GM18907 (cell line): ENCODE measurements at regions not wholly inside any gene's neighbourhood (a gene's known extent, or its start where the extent isn't known, plus 50 kb on each side); places are given as distances from the start of the nearest gene placed in this dataset.
A peak's percentile ranks its signal among the peaks of the same experiment; 100 is the strongest.

Experiments used
- ATAC-seq: cut with Tn5 transposase; IDR thresholded peaks from one replicate; pipeline ENCODE4 v1.9.1; 2021; ENCODE audit warnings: mild to moderate bottlenecking, moderate library complexity; ENCODE audit not compliant: unreplicated experiment

DNA sequence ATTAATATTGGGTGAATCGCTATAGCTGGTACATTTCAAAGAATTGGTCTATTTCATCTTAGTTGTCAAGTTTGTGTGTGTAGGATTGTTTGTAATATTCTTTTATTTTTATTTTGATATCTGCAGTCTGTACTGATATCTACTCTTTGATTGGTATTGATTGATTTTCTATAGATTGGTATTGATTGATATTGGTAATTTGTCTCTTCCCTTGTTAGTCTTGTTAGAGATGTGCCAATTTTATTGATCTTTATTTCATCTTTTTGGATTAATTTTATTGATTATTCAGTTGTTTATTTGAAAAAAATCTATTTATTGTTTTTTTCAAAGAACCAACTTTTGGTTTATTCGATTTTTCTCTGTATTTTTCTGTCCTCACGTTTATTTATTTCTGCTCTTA lies 61.4 kb downstream of the TM2D3 start:
- no peak for ATAC-seq

DNA sequence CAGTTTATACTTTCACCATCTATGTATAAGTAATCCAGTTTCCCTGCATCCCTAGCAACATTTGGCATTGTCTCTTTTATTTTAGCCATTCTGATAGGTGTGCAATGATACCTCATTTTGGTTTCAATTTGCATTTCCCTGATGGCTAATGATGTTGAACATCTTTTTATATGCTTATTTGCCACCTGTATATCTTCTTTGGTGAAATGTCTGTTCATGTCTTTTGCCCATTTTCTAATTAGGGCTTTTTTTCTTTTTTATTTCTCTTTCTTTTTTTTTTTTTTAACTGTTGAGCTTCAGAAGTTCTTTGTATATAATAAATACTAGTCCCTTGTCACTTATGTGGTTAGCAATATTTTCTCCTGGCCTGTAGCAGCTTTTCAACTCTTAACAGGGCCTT lies 68.9 kb downstream of the TM2D3 start:
- ATAC-seq, result no peak

GRCh38 chr15:101580431-101580830 lies 71.8 kb downstream of the TM2D3 start:
- ATAC-seq, result no peak

- ATAC-seq, result no peak
These were observed 72.5 kb downstream of the TM2D3 start for GRCh38 chr15:101579631-101580163.

GRCh38 chr15:101578443-101578894 lies 73.7 kb downstream of the TM2D3 start:
- ATAC-seq, result no peak

DNA sequence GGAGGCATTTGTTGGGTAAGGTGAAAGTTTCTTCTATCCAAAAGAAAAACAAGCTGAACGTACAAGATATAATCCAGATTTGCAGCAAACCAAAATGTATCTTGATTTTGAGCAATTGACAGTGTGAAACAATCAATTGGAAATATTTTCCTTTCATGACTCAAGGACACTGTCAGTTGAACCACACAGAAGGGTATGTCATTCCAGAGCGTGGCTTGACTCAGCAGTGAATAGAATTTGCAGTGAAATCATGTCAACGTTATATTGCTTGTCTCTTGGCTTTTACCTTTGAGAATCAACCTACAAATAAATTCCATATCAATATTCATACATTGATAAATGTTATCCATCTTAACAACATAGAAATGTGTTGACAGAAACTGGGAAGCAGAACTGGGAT lies 78.2 kb downstream of the TM2D3 start:
- no peak for ATAC-seq

DNA sequence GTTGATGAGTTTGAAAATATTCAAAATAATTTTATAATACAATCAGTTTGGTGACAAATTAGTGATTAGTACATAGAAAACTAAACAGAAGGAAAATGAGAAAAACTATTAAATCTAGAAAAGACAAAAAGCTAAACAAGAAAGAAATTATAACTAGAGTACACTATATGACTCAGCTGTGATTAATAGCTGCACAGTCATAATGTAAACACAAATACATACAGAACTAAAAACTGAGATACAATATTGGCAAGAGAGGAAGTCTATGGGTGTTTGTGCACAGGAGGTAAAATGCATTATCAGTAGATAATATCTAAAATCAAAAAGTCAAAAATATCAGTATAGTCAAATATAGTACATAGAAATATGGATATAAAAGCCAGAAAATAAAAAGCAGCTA lies 80.7 kb upstream of the PCSK6 start:
- no peak for ATAC-seq

GRCh38 chr15:101568821-101569555 lies 79.5 kb upstream of the PCSK6 start:
- ATAC-seq, result no peak

- no peak for ATAC-seq
These were observed 78.8 kb upstream of the PCSK6 start for GRCh38 chr15:101568309-101568708.

DNA sequence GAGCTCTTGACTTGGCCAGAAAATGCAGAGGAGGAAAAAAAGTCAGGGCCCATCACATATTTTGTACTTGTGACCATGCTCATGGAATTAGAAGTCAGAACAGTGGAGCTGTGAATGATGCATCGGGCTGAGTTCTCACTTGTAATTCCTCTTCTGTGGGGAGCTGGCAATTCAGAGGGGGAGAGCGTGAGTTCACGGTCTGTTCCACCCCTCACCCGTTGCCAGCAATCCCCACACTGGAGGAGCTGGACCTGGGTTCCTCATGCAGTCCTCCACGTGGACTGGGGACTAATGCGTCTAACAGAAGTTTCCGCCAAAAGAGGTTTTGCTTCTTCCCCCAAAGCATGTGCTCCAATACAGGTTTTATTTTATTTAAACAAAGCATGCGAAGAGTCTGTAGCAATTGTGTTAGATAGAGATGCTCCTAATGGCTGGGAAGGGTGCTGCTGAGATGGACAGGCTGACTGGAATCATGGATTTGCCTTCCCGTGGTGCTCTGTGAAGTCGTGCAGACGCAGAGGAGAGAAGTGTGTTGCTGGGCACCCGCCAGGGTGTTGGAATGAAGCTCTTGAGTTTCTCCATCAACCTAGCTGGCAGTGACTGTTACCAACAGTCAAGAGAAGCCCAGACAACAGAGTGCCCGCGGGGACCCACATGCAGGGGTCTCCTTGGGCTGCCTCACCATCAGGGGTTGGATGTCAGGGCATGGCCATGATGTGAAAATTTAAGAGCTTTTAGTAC lies 77.4 kb upstream of the PCSK6 start:
- ATAC-seq, result no peak

DNA sequence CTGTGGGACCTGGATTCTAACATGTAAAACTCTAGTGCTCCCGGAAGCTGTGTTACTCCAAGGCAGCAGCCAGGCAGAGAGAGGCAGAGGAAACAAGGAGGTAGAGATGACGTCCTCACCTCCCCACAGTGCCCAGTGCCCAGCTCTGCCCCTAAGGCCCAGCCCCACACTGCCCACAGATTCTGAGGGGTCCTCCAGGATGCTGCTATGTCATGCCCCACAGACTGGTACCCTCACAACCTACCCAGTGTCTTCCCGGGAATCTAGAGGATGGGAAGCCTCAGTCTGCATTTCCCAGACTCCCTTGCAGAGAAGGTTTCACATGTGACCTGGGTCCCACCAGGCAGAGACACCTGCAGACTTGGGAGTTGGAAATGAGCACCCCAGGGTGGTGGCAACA lies 75.9 kb upstream of the PCSK6 start:
- no peak for ATAC-seq

GRCh38 chr15:101563176-101563796 lies 73.8 kb upstream of the PCSK6 start:
- no peak for ATAC-seq

GRCh38 chr15:101562428-101563059 lies 73.0 kb upstream of the PCSK6 start:
- no peak for ATAC-seq

GRCh38 chr15:101561584-101561906 lies 72.0 kb upstream of the PCSK6 start:
- ATAC-seq, result no peak

- ATAC-seq, result no peak
These were observed 71.4 kb upstream of the PCSK6 start for GRCh38 chr15:101560722-101561583.

DNA sequence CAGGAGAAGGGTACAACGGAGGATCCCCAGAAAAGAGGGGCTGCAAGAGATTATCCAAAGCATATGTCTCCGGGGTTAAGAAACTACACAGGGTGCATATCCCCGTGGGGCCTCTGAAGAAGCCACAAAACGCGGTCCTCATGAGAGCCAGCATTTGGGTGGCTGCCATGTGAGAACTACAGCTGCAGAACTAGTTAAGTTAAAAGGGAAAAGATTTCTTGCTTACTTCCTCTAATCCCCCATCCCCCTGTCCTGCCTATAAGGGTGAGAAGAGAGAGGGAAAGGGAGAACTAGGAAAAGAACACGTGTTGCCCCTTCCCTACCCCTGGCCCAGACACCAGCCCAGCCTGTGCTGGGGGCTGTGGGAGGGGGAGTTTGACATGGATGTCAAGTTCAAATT lies 70.4 kb upstream of the PCSK6 start:
- ATAC-seq, result peak; percentile 54

- no peak for ATAC-seq
These were observed 68.9 kb upstream of the PCSK6 start for GRCh38 chr15:101558221-101558941.

DNA sequence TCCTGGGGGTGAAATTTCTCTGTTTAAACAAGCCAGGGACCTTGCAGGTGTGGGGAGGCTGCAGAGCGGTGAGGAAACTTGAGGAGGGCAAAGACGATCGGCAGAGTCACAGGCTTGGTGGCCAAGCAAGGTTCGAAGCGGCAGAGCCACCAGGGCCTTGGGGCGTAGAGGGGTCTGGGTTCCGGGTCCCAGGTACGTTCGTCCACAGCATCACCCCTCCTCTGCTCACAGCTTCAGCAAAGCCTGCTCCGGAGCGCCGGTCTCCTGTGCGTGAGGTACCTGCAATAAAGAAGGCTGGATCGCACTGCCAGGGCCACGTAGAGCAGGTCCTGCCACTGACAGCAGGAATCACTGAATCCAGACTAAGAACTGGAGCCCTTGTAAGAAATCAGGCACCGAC lies 66.8 kb upstream of the PCSK6 start:
- ATAC-seq, result no peak

DNA sequence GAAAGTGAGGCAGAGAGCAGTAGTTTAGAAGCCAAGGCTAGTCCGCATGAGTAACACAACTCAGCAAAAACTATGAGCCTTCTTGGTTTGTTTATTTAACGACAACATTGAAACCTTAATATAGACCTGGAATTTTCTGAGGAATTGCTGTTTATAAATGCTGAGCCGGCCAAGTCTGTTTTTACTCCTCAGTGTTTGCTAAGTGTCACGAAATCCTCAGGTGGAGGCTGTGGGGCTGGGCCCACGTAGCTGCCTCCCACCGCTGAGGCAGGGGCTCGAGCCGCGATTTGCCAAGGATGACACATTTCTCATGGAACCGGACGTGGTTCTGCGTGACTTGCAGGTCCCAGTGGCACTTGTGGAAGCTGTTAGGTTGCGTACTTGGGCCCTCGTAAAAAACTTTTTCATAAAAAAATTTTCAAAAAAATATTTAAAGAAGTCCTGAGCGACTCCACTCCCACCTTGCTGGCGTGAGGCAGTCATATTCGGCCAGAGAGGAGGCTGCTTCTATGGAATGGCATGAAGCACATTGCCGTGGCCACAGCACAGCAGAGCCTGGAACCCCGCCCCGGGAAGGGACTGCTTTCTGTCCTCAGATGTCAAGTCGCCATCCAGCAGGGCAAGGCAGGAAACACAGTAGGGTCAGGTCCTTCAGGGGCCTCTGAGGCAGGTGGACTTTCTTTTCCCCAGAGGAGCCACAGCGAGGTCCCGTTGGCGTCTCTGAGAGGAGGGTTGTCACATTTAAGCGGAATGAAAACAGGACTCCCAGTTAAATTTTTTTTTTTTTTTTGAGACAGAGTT lies 64.8 kb upstream of the PCSK6 start:
- no peak for ATAC-seq
